ENCODE measurements at regions not wholly inside any gene's neighbourhood (a gene's known extent, or its start where the extent isn't known, plus 50 kb on each side); places are given as distances from the start of the nearest gene placed in this dataset.

DNA sequence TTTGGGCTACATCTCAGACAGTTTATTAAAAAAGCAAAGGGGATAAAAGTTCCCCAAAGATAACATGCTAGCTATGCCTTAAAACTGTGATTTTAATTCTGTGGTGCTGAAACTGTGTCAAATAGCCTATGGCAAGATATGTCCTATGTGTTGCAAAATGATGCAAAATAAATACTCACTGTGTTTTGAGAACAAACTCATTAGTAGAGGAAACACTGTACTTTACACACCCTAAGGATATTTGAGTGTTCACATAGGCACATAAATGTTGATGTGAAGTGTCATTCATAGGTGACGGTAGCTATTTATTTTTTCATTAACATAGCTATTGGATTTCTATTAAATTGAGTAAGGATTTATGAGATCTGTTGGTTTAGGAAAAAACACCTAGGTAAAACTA is 351.9 kb downstream of the FAT4 start:
- no peak for DNase-seq
- Histone ChIP-seq H3K36me3 (ENCODE audit: low read depth) (no peaks in the 10 kb centered on the region), H3K4me3 (no peak overlapping the region), H3K4me1 (ENCODE audit: low read depth) (no peaks in the 10 kb centered on the region), H3K9me3 (no peaks in the 10 kb centered on the region)
- TF ChIP-seq, protein P1, sequence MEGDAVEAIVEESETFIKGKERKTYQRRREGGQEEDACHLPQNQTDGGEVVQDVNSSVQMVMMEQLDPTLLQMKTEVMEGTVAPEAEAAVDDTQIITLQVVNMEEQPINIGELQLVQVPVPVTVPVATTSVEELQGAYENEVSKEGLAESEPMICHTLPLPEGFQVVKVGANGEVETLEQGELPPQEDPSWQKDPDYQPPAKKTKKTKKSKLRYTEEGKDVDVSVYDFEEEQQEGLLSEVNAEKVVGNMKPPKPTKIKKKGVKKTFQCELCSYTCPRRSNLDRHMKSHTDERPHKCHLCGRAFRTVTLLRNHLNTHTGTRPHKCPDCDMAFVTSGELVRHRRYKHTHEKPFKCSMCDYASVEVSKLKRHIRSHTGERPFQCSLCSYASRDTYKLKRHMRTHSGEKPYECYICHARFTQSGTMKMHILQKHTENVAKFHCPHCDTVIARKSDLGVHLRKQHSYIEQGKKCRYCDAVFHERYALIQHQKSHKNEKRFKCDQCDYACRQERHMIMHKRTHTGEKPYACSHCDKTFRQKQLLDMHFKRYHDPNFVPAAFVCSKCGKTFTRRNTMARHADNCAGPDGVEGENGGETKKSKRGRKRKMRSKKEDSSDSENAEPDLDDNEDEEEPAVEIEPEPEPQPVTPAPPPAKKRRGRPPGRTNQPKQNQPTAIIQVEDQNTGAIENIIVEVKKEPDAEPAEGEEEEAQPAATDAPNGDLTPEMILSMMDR (IDR thresholded peaks at IDR 0.05): no peak
- intact Hi-C loops (cut with DNase I, micrococcal nuclease): no loop called here
- ATAC-seq: no peak

DNA sequence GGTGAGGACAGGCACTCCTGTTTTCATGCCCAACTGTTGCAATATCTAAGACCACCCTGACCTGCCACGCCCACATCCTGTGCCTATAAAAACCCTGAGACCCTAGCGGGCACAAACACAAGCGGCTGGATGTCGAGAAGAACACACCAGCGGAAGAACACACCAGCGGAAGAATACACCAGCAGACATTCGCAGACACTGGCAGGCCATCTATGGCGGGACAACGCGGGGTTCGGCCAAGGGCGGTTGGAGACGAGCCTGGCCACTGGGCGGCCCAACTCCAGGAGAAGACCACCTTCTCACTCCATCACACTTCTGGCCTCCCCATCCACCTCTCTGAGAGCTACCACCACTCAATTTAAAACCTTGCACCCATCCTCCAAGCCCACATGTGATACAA is 361.4 kb downstream of the FAT4 start:
- TF ChIP-seq, protein P1 (IDR thresholded peaks at IDR 0.05): no peak
- Histone ChIP-seq H3K36me3 (ENCODE audit: low read depth) (no peaks in the 10 kb centered on the region), H3K4me1 (ENCODE audit: low read depth) (no peaks in the 10 kb centered on the region), H3K9me3 (no peaks in the 10 kb centered on the region), H3K4me3 (no peak overlapping the region)
- intact Hi-C loops (cut with DNase I, micrococcal nuclease): no loop called here
- DNase-seq (no peak), ATAC-seq (no peak)

DNA sequence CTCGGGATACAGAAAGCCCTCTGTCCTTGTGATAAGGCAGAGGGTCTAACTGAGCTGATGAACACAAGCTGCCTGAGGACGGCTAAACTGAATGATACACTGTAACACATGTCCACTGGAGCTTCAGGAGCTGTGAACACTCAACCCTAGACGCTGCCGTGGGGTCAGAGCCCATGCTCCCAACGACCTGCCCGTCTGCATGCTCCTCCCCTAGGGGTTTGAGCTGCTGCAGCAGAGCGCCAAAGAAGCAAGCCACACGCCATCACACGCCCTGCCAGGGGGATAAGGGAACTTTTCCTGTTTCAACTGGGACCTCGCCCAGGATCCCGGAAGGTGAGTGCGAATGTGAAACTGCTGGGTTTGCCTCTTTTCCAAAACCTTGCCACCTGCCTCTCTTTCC is 361.8 kb downstream of the FAT4 start:
- Histone ChIP-seq H3K36me3 (ENCODE audit: low read depth) (no peaks in the 10 kb centered on the region), H3K4me1 (ENCODE audit: low read depth) (no peaks in the 10 kb centered on the region), H3K9me3 (no peaks in the 10 kb centered on the region), H3K4me3 (no peak overlapping the region)
- no peak for DNase-seq
- ATAC-seq: no peak
- intact Hi-C loops (cut with DNase I, micrococcal nuclease): no loop called here
- TF ChIP-seq, protein P1 (IDR thresholded peaks at IDR 0.05): no peak

DNA sequence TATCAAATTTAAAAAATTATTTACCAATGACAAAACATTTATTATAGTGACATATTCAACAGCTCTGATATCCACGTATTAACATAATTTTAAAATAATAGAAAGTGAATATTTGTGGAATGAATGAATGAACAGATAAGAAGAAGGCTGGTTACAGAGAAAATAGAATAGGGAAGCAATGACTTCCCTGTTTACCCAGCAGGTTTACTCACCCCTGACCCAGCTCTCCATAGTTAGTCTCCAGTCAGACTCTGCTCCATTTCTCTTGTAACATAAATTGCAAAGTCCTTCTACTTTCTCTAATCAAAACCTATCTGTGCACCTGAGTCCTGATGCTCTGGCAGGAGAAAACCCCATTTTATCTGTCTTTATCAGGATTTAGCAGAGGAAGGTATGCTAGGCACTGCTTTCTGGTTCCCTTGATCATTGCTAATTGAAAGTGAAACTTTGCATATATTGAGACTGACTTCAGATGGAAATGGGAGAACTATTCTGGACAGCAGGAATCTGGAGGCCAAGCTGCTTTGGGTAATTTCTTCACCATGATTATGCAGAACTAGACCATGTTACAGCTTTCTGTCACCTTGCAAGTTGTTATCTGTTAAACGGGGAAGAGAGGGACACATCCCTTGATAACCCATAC is 363.0 kb downstream of the FAT4 start:
- H3K4me1 ChIP-seq (ENCODE audit: low read depth): no peaks in the 10 kb centered on the region
- no peak for DNase-seq
- ATAC-seq: no peak
- intact Hi-C loops (cut with DNase I, micrococcal nuclease): no loop called here
- no peak overlapping the region for H3K4me3 ChIP-seq
- no peaks in the 10 kb centered on the region for H3K36me3 ChIP-seq (ENCODE audit: low read depth)
- TF ChIP-seq, protein P1 (IDR thresholded peaks at IDR 0.05): no peak
- H3K9me3 ChIP-seq: no peaks in the 10 kb centered on the region

DNA sequence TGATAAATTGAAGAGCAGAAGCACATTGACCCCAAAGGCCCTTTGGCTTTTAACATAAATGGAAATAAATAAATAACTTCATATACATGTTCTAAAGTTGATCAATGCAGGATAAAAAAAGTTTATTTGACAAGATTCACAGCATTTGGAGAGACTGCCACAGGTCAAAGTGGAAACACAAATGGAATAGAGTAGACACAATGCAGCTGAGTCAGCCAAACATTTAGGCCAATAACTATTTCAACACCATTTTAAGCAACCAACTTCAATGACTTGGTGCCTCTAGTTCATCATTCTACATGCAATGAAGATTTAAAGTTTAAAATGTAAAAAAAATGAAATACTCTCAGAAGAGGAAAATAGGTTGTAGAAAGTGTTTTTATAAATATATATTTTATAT is 365.2 kb downstream of the FAT4 start:
- ATAC-seq (no peak), DNase-seq (no peak)
- no peaks in the 10 kb centered on the region for H3K4me1 ChIP-seq (ENCODE audit: low read depth)
- H3K9me3 ChIP-seq: no peaks in the 10 kb centered on the region
- no peak overlapping the region for H3K4me3 ChIP-seq
- intact Hi-C loops (cut with DNase I, micrococcal nuclease): no loop called here
- TF ChIP-seq, protein P1 (IDR thresholded peaks at IDR 0.05): no peak
- no peaks in the 10 kb centered on the region for H3K36me3 ChIP-seq (ENCODE audit: low read depth)

DNA sequence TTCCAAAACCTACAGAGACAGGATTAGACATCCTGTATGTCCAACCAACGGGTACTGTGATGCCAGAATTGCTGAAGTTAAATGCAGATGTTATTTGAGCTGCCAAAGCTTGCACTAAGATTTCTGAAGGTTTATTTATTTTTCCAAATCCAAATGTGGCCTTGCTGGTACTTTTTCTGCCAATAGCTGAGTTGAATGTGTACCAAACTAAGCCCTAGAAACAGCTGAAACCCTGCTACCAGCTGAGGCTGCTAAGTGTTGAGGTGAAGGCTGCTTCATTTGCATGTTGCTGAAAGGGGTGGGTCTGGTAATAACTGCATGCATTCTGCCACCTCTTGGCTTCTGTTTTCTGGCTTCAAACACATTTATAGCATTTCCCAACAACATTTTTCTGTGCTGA is 366.5 kb downstream of the FAT4 start:
- TF ChIP-seq, protein P1 (IDR thresholded peaks at IDR 0.05): no peak
- Histone ChIP-seq H3K36me3 (ENCODE audit: low read depth) (no peaks in the 10 kb centered on the region), H3K9me3 (no peaks in the 10 kb centered on the region), H3K4me1 (ENCODE audit: low read depth) (no peaks in the 10 kb centered on the region), H3K4me3 (no peak overlapping the region)
- DNase-seq (no peak), ATAC-seq (no peak)
- intact Hi-C loops (cut with DNase I, micrococcal nuclease): no loop called here
